ENCODE measurements at regions not wholly inside any gene's neighbourhood (a gene's known extent, or its start where the extent isn't known, plus 50 kb on each side); places are given as distances from the start of the nearest gene placed in this dataset.

GRCh38 chr5:67969176-67969575, 246.4 kb upstream of the PIK3R1 start:
- no peak for TF ChIP-seq ZNF70 (CRISPR knock-in tag; IDR thresholded peaks at IDR 0.05)
- TF ChIP-seq RARB (CRISPR knock-in tag; IDR thresholded peaks at IDR 0.05): no peak
- no peak for TF ChIP-seq OSR1 (CRISPR knock-in tag; IDR thresholded peaks at IDR 0.05)
- no peak for TF ChIP-seq TOX (CRISPR knock-in tag; IDR thresholded peaks at IDR 0.05; ENCODE audit: borderline replicate concordance)
- TF ChIP-seq TCF4 (CRISPR knock-in tag; IDR thresholded peaks at IDR 0.05; ENCODE audit: borderline replicate concordance): no peak
- TF ChIP-seq, protein P1, sequence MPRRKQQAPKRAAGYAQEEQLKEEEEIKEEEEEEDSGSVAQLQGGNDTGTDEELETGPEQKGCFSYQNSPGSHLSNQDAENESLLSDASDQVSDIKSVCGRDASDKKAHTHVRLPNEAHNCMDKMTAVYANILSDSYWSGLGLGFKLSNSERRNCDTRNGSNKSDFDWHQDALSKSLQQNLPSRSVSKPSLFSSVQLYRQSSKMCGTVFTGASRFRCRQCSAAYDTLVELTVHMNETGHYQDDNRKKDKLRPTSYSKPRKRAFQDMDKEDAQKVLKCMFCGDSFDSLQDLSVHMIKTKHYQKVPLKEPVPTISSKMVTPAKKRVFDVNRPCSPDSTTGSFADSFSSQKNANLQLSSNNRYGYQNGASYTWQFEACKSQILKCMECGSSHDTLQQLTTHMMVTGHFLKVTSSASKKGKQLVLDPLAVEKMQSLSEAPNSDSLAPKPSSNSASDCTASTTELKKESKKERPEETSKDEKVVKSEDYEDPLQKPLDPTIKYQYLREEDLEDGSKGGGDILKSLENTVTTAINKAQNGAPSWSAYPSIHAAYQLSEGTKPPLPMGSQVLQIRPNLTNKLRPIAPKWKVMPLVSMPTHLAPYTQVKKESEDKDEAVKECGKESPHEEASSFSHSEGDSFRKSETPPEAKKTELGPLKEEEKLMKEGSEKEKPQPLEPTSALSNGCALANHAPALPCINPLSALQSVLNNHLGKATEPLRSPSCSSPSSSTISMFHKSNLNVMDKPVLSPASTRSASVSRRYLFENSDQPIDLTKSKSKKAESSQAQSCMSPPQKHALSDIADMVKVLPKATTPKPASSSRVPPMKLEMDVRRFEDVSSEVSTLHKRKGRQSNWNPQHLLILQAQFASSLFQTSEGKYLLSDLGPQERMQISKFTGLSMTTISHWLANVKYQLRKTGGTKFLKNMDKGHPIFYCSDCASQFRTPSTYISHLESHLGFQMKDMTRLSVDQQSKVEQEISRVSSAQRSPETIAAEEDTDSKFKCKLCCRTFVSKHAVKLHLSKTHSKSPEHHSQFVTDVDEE (CRISPR knock-in tag; IDR thresholded peaks at IDR 0.05): no peak
- no peak for TF ChIP-seq SNAI2 (CRISPR knock-in tag; IDR thresholded peaks at IDR 0.05)
- no peak for TF ChIP-seq PATZ1 (CRISPR knock-in tag; IDR thresholded peaks at IDR 0.05; ENCODE audit: borderline replicate concordance)
- no peak for TF ChIP-seq ZNF8 (CRISPR knock-in tag; IDR thresholded peaks at IDR 0.05)
- ATAC-seq: no peak

GRCh38 chr5:67966712-67967111, 248.8 kb upstream of the PIK3R1 start:
- TF ChIP-seq PPARA (CRISPR knock-in tag; IDR thresholded peaks at IDR 0.05; ENCODE audit: borderline replicate concordance): no peak
- TF ChIP-seq CSDC2 (CRISPR knock-in tag; IDR thresholded peaks at IDR 0.05): no peak
- no peak for TF ChIP-seq POU6F1 (CRISPR knock-in tag; IDR thresholded peaks at IDR 0.05; ENCODE audit: borderline replicate concordance, low read depth)
- no peak for TF ChIP-seq BACH2 (CRISPR knock-in tag; IDR thresholded peaks at IDR 0.05; ENCODE audit: borderline replicate concordance)
- ATAC-seq: no peak

- TF ChIP-seq, protein P2, sequence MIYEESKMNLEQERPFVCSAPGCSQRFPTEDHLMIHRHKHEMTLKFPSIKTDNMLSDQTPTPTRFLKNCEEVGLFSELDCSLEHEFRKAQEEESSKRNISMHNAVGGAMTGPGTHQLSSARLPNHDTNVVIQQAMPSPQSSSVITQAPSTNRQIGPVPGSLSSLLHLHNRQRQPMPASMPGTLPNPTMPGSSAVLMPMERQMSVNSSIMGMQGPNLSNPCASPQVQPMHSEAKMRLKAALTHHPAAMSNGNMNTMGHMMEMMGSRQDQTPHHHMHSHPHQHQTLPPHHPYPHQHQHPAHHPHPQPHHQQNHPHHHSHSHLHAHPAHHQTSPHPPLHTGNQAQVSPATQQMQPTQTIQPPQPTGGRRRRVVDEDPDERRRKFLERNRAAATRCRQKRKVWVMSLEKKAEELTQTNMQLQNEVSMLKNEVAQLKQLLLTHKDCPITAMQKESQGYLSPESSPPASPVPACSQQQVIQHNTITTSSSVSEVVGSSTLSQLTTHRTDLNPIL (CRISPR knock-in tag; IDR thresholded peaks at IDR 0.05; ENCODE audit: low read depth): no peak
- TF ChIP-seq POU6F1 (CRISPR knock-in tag; IDR thresholded peaks at IDR 0.05; ENCODE audit: borderline replicate concordance, low read depth): no peak
- TF ChIP-seq TOX (CRISPR knock-in tag; IDR thresholded peaks at IDR 0.05; ENCODE audit: borderline replicate concordance): no peak
- ATAC-seq: no peak
These were observed 250.9 kb upstream of the PIK3R1 start for GRCh38 chr5:67964619-67965018.

DNA sequence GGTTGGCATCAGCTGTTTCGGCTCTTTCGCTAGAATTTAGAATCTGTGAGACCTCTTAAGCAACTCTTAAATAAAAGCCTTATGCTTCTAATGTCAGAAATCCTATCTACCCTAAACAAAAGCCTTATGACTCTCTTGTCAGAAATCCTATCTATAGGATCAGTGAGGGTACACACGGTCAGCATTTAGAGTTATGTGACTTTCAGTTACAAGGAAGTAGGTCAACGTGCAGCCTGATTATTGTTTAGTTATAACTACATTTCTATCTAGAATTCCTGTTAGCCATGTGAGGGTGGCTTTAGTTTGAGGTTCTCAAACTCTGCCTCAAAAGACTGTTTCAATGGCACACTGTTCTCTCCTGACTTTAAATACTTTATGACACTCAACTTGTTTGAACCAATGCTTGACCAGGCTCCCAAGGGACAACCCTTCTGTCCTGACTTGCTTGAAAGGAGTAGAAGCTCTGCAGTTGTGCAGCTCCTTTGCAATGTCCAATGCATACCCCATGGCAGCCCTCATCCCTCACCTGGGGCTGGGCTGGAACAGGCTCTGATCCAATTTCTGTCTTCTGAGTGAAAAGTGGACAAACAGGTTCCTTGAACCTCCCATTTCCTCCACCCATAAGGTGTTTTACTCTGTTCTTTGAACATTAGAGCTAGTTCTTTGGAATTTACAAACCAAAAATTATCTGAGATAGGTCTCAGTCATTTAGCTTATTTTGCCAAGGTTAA, 251.6 kb upstream of the PIK3R1 start:
- ATAC-seq: no peak
- no peak for TF ChIP-seq SNAI2 (CRISPR knock-in tag; IDR thresholded peaks at IDR 0.05)
- no peak for TF ChIP-seq CSRNP3 (CRISPR knock-in tag; IDR thresholded peaks at IDR 0.05)
- no peak for TF ChIP-seq ESRRG (CRISPR knock-in tag; IDR thresholded peaks at IDR 0.05)
- TF ChIP-seq ZNF8 (CRISPR knock-in tag; IDR thresholded peaks at IDR 0.05): no peak
- no peak for TF ChIP-seq RARB (CRISPR knock-in tag; IDR thresholded peaks at IDR 0.05)
- TF ChIP-seq PATZ1 (CRISPR knock-in tag; IDR thresholded peaks at IDR 0.05; ENCODE audit: borderline replicate concordance): no peak
- TF ChIP-seq, protein P1 (CRISPR knock-in tag; IDR thresholded peaks at IDR 0.05): no peak
- TF ChIP-seq, protein P2 (CRISPR knock-in tag; IDR thresholded peaks at IDR 0.05; ENCODE audit: low read depth): no peak

Measured in SK-N-SH treated with all-trans-retinoic acid at 6 μM for 48 hours (cell line).